GM19035 (cell line): ENCODE measurements at regions not wholly inside any gene's neighbourhood (a gene's known extent, or its start where the extent isn't known, plus 50 kb on each side); places are given as distances from the start of the nearest gene placed in this dataset.
"Not testable (repeated sequence)": the region's sequence is repeated elsewhere in the genome, so short reads cannot be mapped to it uniquely, and the experiment has no call there.

Experiments used
- ATAC-seq: cut with Tn5 transposase; IDR thresholded peaks from one replicate; pipeline ENCODE4 v1.9.1; 2021; ENCODE audit not compliant: unreplicated experiment

DNA sequence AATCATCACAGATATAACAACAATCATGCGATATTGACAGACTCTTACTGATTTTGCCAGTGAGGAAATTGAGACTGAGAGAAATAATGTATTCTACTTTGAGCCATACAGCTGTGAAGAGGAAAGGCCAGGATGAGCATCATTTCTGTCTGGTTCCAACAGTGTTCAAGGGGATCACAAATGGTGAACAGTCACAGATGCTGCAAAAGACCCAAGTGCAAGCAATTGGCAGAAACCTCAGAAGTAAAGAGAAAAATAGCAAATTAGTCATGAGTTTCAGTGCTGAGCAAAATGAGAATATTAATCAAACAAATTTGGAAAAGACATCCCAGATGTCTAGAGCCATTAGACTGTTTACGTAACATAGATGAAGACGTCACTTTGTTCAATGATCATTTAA, 114.1 kb downstream of the RAB38 start:
- ATAC-seq, result no peak

DNA sequence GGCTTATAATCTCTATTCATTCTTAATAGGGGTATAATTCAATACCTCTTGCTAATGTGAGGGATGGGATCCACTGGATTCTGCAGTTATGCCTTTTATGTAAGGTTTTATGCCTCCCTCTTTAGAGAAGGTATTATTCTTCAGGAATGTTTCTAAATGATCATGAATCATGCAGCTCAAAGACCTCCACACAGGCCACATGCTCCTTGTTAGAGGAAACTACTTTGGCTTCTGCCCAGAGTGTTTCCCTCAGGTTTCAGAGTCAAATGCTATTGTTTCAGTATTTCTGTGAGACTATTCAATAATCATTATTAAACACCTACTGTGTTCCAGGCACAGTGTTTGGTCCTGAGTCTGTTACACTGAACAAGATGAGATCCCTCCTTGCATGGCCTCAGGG, 115.9 kb downstream of the RAB38 start:
- no peak for ATAC-seq

GRCh38 chr11:88051396-88051795, 123.8 kb downstream of the RAB38 start:
- no peak for ATAC-seq

GRCh38 chr11:88050247-88050646, 125.0 kb downstream of the RAB38 start:
- ATAC-seq, result no peak

GRCh38 chr11:88045288-88045687, 130.0 kb downstream of the RAB38 start:
- ATAC-seq, result not testable (repeated sequence)

DNA sequence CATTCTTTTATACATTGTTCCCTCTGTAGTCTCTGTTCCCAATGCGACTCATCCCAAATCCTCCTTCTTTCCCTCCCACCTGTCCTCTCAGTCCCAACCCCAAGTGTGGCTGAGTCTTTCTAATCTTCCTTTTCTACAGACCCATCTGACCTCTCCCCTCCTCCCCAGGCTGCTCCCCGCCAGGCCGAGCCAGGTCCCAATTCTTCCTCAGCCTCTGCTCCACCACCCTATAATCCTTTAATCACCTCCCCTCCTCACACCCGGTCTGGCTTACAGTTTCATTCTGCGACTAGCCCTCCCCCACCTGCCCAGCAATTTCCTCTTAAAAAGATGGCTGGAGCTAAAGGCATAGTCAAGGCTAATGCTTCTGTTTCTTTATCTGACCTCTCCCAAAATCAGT, 130.6 kb downstream of the RAB38 start:
- ATAC-seq, result not testable (repeated sequence)

DNA sequence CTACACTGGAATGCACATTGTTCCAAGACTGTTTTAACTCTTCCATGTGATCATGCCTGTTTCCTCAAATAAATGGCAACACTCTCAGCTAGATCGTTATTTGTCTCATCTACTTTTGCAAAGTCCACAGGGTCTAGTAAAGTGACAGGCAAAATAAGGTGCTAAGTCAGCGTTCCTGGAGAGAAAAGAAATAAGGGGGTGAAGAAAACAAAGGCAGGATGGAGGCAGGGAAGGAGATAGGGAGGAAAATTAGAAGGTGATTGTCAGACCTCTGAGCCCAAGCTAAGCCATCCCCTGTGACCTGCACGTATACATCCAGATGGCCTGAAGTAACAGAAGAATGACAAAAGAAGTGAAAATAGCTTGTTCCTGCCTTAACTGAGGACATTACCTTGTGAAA, 132.1 kb downstream of the RAB38 start:
- ATAC-seq, result no peak

- ATAC-seq, result no peak
Measured at GRCh38 chr11:88042647-88043046, 132.6 kb downstream of the RAB38 start.

DNA sequence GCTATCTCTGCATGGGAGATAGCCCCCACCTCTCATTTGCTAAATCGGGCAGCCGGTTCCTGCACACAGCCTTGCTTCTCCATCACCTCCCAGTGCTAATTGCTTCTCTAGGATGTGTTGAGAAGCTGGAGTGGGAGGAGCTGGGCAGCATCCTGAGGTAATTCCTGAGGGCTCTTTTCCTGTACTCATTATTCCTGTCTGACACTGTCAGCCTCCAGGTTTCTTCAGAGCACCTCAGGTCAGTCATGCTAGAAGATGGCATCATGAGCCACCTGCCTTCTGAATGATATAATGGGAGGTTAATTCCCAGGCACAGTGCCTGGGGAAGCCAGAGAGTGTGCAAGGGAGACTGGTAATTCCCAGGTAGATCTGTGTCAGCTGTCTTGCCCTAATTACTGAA, 133.0 kb downstream of the RAB38 start:
- ATAC-seq, result no peak

DNA sequence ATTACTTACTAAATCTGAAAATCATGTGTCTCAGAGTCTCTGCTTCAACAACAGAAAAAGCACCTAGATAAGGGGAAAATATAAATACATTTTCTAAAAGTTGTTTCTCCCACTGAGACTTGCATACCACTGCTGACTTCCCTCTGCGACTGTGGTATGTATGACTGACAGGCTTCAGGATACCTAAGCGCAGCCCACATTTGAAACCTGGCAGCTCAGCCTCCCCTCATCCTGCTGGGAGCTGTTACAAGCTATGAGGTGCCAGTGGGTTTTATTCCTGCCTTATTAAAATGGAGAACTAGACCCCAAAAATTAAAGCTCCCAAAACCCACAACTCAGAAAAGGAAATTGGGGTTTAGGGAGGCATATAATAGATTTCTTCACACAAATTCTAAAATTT, 133.6 kb downstream of the RAB38 start:
- no peak for ATAC-seq

DNA sequence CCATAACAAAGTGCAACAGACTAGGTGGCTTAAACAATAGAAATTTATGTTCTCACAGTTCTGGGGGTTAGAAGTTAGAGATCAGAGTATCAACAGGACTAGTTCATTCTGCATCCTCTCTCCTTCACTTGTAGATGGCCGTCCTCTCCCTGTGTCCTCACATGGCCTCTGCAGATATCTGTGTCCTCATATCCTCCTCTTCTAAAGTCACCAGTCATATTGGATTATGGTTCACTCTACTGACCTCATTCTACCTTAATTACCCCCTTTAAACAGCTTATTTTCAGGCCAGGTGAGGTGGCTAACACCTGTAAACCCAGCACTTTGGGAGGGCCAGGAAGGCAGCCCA, 135.1 kb downstream of the RAB38 start:
- ATAC-seq, result no peak

DNA sequence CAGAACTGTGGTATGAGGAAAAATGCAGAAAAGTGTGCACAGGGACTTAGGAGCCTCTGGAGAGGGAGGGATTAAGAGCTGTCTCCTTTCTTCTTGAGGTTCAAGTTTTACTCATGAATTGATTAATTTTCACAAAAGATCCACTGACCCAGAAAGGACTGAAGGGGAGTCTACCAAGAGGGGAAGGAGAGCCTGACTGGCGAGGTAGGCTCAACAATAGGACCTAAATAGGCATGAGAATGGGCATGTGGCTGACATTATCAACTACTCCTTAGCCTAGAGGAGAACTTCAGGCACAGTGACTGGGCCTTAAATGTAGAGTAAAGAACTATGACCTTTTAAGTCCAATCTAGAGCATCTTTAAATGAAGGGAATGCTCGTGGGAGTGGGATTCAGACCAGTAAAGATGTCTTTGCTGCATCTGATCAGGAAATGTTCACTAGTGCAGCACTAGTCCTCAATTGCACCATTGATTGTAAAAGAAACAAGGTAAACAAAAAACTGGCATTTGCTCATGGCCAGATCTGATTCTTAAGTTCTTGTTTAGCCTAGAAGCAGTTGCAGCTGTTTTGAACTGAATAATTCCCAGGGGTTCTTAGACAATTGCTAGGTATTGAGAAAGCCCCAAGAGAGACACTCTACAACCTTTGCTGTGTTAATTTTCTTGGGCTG, 135.6 kb downstream of the RAB38 start:
- no peak for ATAC-seq

GRCh38 chr11:88038063-88038462, 137.2 kb downstream of the RAB38 start:
- ATAC-seq, result no peak

DNA sequence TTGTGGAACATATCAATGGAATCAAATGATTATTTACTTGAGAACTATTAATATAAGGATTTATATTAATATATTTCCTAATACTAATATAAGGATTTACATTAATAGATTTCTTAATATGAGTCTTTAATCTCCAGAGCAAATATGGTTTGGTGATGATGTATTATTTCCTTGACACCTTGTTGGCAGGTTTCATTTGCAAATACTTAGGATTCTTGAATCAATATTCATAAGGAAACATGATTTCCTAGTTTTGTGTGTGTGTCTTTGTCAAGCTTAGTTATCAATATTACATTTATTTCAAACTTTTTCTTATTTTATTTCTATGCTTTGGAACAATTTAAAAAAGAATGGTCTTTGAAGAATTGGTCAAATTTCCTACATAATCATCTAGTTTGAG, 138.5 kb downstream of the RAB38 start:
- no peak for ATAC-seq

DNA sequence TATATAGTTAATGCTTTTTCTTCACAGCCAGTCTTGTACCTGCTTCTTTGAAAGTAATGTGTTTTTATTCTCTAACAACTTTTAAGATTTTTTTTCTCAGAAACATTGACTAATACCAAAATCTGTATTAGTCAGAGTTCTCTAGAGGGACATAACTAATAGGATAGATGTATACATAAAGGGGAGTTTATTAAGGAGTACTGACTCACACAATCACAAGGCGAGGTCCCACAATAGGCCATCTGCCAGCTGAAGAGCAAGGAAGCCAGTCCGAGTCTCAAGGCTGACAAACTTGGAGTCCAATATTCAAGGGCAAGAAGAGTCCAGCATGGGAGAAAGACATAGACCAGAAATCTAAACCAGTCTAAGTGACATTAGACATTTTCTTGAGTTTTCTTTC, 140.0 kb downstream of the RAB38 start:
- ATAC-seq, result no peak

- no peak for ATAC-seq
Measured at GRCh38 chr11:88017666-88018065, 157.6 kb downstream of the RAB38 start.

GRCh38 chr11:88016392-88017170, 158.7 kb downstream of the RAB38 start:
- ATAC-seq, result peak; percentile 86

- ATAC-seq, result no peak
Measured at GRCh38 chr11:88015170-88015569, 160.1 kb downstream of the RAB38 start.

GRCh38 chr11:88013508-88014065, 161.7 kb downstream of the RAB38 start:
- ATAC-seq, result no peak

GRCh38 chr11:88012456-88012855, 162.8 kb downstream of the RAB38 start:
- ATAC-seq, result no peak

DNA sequence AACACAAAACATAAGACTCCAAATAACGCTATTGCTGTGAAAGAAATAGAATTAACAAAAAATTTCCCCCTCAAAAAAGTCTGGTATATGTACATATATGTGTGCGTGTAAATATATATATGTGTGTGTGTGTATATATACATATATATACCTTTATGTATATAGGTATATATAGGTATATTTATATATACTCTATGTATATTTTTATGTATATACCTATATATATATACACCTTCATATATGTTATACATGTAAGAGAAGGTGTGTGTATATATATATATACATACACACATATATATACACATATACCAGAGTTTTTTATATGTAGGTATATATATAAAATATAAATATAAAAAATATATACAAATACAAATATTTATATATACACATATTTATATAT, 199.2 kb downstream of the RAB38 start:
- no peak for ATAC-seq

DNA sequence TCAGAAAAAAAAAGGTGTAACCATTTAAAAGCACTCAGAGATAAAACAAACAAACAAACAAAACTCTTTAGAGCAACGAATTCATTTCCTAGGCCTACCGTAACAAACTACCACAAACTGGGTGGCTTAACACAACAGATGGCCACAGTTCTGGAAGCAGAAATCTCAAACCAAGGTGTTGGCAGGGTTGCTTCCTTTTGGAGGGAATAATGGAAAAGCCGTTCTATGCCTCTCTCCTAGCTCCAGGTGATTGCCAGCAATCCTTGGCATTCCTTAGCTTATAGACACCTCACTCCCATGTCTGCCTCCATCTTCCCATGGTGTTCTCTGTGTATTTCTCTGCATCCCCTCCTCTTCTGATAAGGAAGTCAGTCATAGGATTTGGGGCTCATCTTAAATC, 200.4 kb downstream of the RAB38 start:
- no peak for ATAC-seq
